NOMO-1 (cell line): ENCODE measurements at regions not wholly inside any gene's neighbourhood (a gene's known extent, or its start where the extent isn't known, plus 50 kb on each side); places are given as distances from the start of the nearest gene placed in this dataset.
A peak's percentile ranks its signal among the peaks of the same experiment; 100 is the strongest.

Experiments
- DNase-seq, 2 experiments: peaks; one replicate each; lab custom pipeline; 2025; ENCODE audit not compliant: unreplicated experiment in 2 of 2; lab: John Stamatoyannopoulos, UW

GRCh38 chr3:14307656-14308302, 94.6 kb upstream of the SLC6A6 start:
- DNase-seq: no peak

DNA sequence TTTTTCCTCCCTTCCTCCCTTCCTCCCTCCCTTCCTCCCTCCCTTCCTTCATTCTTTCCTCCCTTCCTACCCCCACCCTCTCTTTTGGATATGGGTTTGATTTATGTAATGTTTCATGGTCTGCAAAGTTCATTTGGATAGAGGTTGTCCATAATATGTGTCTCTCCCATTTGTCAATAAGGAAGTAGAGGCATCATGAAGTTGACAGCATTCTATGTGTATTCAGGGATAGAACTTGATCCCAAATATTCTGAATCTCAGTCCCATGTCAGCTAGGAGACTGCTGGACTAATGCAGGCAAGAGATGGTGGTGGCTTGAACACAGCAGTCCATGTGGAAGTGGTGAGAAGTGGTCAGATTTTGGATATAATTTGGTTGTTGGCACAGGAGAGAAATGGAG, 90.7 kb upstream of the SLC6A6 start:
- DNase-seq: no peak

DNA sequence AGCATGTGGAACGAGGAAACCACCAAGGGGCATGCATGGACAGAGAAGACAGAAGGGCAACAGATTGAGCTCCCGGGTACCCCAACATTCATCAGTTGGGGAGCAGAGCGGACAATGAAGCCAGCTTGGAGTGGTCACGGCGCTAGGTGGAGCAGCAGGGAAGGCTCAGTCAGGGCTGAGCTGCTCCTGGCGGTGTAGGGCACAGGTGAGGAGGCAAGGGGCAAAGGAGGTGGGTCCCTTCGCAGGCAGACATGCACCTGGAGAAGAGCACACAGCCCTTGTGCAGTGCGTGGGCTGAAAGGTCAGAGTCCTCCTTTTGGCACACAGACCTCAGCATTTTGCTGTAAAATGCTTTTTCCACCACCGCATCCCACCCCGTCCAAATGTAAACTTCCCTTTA, 90.0 kb upstream of the SLC6A6 start:
- DNase-seq: no peak

- no peak for DNase-seq
Measured at GRCh38 chr3:14317057-14317553, 85.3 kb upstream of the SLC6A6 start.

DNA sequence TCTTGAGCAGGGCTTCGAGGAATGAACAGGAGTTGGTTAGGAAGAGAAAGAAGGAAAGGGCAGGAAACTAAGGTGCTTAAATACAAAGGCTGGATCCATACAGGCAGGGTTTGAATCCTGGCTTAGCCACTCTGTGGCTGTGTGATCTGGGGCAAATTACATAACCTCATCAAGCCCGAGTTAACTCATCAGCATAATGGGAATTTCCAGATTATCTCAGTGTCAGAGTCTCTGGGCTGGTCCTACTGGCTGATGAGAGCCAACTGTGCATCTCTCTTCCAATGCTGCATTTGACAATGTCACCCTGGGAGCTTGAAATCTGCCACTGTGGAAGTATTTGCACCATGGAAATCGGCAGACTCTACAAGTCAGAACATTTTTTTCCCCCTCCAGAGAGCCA, 83.8 kb upstream of the SLC6A6 start:
- no peak for DNase-seq

DNA sequence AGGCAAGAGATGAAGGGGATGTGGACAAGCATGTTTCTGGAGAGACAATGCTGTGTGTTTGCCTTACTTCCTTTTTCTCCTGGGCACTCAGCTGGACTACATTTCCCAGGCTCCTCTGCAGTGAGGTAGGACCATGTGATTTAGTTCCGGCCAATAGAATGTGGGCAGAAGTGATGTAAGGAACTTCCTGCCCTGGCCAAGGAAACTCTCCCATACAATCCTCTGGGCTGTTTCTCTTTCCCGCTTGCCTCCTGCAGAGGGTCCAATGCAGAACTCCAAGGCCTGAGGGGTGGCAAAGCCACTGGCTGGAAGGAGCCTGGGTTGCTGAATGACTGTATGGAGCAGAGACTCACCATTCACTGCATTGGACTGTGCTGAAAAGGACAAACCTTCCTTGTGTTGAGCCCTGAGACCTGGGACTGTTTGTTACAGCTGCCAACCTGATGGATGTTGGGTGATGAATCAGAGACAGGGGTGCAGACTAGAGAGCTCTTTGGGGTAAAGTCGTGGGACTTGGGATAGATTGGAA, 82.7 kb upstream of the SLC6A6 start:
- peak; percentile 80 to 89 for DNase-seq

DNA sequence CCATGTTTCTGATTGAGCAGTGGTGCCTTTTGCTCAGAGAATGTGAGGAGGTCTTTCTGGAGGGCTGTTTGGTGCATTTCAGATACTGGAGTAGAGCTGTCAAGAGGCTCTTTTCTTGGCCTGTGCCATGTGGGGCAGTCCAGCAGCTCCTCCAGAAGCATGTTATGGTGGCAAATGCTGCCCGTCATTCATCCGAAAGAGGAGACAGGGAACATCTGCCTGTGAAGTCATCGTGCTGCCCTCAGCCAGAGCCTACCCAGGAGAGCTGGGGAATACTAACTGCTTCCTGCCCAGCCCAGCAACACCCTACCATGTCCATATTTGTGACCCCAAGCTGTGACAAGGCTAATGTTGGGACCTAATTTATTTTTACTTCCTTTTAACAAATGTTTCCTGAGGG, 82.2 kb upstream of the SLC6A6 start:
- no peak for DNase-seq

DNA sequence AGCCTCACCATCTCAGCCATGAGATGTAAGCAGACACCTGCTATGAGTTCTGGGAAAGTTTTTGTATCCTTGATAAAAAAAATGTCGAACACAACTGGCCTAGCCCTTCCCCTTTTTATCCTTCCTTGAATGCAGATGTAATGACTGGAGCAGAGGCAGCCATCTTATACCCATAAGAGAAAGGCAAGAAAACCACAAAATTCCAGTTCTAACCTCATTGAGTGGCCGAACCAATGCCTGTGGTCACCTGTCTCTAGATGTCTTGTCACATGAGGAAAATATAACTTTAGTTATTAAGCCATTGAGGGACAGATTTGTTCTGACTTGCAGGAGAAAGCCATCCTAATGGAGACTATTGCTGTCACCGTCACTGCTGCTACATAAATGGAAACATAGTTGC, 80.4 kb upstream of the SLC6A6 start:
- DNase-seq: no peak

GRCh38 chr3:14322667-14323295, 79.6 kb upstream of the SLC6A6 start:
- DNase-seq: no peak

DNA sequence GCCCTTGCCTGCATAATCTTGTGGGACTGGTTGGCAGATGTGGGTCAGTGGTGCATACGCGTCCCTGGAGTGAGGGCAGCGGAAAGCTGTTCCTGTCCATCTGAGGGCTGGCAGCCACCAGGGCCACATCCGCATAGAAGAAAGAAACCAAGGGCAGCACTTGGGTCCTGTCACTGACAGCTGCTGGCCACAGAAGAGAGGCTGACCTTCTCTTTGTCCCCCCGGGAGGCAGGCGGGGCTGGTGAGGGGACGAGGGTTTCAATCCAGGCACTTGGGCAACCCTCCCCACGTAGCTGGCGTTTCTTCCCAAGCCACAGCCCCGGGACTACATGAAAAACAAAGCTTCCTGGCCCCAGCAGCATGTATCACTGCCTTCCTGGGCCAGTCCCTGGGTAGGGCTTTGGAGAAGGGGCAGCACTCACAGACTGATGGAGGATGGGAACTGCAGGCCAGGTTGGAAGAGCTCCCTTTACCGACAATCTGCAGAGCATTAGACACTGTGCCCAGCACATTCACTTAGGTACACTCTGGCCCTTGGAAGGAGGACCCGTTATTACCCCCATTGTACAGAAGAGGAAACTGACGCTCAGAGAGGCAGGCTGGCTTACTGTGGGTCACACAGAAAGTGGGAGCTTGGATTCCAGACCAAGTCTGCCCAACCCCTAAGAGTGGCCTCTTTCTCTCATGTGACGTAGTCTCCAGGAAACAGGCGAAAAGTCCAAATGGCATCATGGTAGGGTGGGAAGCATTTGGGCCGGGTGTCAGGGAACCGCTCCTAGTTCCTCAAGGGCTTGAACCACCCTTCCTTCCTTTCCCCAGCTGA, 78.8 kb upstream of the SLC6A6 start:
- DNase-seq: no peak

- DNase-seq: no peak
Measured at GRCh38 chr3:14324224-14324944, 78.0 kb upstream of the SLC6A6 start.

DNA sequence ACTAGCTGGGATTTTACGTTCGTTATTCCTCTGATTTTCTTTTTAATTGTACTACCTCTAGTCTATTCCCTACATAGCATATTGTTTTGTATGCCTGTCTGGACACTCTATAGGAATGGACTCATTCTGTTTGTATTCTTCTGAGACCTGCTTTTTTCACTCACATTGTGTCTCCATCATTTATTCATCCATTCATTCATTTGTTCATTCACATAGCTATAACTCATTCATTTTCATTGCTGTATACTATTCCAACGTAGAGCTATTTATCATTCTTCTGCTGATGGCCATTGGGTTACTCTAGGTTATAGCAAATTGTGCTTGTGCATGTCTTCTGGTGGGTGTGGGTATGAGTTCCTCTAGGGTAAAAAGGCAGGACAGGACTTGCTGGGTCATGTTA, 74.0 kb upstream of the SLC6A6 start:
- no peak for DNase-seq

- peak; percentile 56 to 87 for DNase-seq
Measured at GRCh38 chr3:14329116-14329830, 73.1 kb upstream of the SLC6A6 start.

GRCh38 chr3:14329842-14330241, 72.6 kb upstream of the SLC6A6 start:
- no peak for DNase-seq

DNA sequence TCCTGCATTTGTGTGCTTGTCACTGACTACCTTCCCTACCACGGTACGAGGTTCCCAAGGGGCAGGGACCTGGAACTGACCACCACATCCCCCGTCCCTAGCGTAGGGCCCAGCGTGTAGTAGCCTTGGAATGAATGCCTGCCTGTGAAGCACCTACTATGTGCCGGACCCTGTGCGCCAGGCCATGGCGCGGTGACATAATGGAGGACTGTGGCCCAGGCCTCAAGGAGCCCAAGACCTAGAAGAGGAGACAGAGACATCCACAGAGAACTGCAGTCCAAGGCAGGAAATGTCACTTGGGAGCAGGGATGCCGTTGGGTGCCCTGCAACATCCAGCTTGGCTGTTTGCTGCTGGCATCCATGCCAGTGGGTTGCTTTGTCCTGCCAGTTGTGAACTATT, 71.9 kb upstream of the SLC6A6 start:
- no peak for DNase-seq

DNA sequence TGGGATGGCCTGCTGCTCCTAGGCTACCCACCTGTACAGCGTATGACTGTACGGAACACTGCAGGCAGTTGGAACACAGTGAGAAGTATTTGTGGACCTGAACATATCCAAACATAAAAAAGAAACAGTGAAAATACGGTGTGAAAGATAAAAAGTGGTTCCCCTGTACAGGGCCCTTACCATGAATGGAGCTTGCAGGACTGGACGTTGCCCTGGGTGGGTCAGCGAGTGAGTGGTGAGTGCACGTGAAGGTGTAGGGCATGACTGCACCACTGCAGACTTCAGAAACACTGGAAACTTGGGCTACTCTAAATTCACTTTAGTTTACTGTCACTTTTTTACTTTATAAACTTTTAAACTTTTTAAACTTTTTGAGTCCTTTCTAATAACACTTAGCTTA, 71.2 kb upstream of the SLC6A6 start:
- no peak for DNase-seq

GRCh38 chr3:14332392-14332791, 70.0 kb upstream of the SLC6A6 start:
- DNase-seq: no peak

DNA sequence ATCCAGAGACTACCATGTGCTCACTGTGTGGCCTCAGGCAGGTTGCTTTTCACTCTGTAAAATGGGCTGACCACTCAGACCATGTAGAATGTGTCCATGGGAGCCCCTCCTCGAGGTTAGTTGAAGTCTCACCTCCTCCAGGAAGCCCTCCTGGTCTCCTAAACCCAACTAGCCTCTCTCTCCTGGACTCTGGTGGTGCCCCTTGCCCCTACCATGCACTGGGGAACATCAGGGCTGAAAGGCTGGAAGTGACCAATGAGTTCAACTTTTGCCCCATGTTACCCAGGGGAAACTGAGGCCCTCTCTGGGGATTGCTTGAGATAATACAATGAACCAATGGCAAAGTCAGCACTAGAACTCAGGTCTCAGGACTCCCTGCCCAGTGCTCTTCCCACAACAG, 69.2 kb upstream of the SLC6A6 start:
- no peak for DNase-seq

DNA sequence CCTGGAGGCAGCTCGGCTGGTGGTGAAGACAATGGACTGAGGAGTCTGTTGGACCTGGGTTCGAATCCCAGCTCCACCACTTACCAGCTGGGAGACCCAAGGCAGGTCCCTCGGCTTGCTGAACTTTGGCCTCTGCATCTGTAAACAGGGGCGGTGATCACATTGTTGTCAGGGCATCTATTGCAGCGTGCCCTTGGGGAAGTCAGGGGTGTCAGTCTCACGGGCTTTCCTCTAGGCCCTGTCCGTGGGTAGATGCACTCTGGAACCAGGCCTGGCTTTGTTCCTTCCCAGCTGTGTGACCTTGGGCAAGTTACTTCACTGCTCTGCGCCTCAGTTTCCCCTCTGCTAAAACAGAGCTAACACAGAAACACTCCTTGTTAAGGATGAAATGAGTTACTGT, 68.8 kb upstream of the SLC6A6 start:
- no peak for DNase-seq

- DNase-seq: no peak
Measured at GRCh38 chr3:14334136-14334535, 68.3 kb upstream of the SLC6A6 start.
